Activated T-cell treated with anti-CD3 and anti-CD28 coated beads for 48 hours (primary cell): ENCODE measurements at regions not wholly inside any gene's neighbourhood (a gene's known extent, or its start where the extent isn't known, plus 50 kb on each side); places are given as distances from the start of the nearest gene placed in this dataset.
"Not testable (repeated sequence)": the region's sequence is repeated elsewhere in the genome, so short reads cannot be mapped to it uniquely, and the experiment has no call there.

Experiments used
- DNase-seq: peaks from one replicate; pipeline ENCODE4 v3.0.0-alpha.2; 2020; ENCODE audit warnings: low read depth

DNA sequence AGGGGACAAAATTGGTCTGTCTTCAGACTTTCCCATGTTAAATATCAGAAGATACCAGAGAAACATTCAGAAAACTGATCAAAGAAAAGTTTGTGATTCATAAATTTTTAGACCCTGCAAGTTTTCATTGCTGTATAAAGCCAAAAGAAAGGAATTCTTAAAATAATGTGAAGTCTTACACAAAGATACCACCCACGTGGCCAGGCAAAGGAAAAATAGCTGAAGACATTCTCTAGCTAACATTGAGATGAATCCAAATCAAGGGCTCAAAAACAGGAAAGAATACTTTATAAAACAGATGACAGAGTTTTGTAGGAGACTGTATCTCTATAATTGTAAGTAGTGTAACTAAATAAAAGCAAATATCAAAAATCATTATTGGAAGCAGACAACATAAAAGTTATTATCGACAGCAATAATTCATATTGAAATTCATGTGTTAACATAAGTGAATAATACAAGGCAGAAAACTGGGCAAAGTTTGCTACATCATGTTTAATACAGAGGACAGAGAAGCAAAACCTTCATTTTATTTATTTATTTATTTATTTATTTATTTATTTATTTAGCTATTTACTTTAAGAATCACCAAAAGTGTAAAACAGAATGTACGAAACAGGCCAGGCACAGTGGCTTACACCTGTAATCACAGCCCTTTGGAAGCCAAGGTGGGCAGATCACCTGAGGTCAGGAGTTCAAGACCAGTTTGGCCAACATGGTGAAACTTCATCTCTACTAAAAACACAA is 204.6 kb upstream of the SLIT2 start:
- no peak for DNase-seq

DNA sequence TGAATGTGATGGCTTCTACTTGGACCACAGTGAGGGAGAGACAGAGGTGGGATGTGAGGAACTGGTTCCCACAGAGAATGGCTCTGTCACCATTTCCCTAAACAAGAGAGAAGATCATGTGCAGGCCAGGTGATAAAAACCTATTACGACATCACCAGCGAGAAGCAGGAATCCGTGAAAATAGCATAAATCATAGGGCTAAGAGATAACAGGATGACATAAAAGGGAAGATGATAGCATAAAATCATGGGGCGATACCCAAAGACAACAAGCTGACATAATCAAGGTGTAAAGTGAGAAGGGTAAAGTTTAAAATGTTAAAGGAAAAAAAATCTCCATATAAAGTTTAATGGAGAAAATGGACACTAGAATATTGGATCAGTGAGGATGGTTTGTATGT is 205.5 kb upstream of the SLIT2 start:
- no peak for DNase-seq

DNA sequence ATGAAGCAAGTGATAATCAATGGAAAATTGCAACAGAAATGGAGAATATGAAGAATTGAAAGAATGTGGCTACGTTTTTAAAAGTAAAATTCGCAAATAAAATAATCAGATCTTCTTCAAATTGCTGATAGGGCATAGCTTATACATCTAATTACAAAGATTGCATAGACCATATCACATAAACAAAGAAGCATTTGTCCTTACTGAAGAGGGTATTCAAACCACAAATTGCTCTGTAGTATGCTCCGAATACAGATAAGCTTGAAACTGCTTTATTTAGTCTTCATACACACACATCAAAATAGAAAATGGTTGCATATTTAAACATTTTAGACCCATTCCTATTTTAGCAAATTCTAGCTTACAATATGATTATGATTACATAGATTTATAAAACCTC is 206.7 kb upstream of the SLIT2 start:
- DNase-seq = no peak

DNA sequence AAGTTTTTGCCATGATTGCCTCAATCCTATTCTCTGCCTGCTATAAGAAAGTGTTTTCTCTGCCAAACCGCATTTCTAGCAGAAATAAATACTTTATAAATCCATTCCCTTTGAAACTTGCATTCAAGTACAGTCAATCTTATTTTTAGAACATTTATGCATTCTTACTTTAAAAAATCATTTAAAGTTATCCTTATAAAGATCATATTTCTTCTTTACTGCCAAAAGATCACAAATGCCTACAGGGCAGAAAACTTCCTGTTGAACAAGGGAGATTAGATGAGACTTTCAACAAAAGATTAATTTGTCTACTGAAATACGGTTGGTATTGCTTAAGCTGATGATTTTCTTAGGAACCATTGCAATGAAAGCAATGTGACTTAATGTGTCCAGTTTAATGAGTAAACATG is 207.2 kb upstream of the SLIT2 start:
- DNase-seq = no peak

DNA sequence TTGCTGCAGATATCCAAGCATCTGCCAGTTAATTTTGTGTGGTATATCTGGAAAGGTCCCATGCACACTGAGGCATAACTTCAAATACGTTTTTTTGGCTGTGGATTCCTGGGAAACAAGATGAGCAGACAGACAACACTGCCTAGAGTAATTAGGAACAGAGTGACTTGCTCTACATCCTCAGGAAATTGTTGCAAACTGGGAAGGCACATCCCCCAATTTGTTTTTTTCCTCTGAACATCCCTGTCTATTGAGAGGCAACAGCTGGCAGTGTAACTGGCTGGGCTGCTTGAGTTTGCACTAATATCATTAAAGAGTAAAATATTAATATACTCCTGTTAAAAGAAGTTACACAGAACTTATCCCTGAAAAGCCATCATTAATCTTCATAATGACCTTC is 207.7 kb upstream of the SLIT2 start:
- no peak for DNase-seq

DNA sequence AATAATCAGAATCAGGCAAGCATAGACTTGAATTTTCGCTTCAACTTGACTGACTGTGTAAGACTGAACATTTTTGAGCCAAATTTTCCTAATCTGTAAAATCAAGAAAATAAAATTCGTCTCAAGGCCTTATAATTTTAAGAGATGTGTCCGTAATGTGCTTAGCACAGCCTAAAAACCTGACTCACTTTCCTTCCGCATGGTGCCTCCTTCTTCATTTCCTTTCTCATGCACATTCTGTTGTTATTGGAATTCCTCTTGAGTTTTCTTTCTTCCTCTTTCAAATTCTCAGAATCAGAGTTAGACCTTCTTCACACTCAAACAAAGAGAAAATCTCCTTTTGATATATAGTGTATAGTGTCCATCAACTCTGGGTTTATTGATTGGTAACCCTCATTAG is 208.9 kb upstream of the SLIT2 start:
- DNase-seq = no peak

DNA sequence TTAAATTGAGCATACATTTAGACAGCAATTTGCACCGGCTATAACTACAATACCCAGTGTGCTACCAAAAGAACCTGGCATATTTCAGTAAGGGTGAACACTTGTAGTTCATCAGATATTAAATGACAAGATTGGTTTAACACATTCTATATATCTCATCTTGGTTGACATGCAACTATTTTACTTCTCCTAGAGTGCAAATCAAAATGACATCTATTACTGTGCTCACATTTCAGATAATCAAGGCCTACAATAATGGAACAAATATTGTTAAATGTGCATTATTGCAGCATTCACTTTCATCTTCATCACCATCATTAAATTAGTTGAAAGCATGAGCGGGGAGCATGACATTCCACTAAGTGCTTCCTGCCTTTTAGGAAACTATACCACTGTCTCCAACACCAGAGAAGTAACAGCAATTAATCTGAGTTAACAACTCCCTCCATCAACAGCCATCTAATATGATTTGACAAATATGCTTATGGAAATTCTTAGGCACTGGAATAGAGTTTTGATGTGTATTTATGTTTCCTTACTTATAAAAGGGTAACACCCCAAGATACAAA is 209.8 kb upstream of the SLIT2 start:
- DNase-seq = no peak

DNA sequence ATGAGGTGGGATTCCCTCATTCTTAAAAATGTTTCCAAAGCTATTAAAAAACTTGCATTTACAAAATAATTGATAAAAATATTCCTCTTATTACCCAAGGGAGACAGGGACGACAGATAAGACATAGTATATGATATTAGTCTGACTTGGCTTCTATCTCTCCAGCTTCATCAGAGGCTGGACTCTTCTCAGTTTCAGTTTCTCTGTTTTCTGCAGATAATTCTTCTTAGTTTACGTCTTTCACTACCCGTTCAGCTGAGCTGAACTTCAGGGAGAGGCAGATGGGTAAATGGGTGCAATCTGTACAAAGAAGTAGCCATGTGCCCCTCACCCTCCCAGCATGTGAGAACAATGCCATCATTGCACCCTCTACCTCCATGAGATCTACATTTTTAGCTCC is 214.0 kb upstream of the SLIT2 start:
- DNase-seq = no peak

DNA sequence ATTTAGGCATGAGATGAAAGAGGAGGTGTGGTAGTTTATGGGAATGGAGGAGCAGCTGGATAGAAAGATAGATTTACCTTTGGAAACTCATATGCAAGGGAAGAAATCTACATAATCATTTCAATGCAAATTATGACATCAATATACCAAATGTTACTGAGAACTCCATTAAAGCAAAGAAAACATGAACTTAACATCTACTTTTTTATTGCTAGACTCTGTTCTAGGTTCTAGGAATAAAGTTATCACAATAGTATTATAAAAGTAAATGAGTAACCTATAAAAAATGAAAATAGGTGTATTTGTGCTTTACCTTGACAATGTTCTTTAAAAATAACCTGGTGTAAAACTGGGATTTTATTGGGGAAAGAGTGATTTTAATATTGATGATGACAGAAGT is 221.6 kb upstream of the SLIT2 start:
- no peak for DNase-seq

DNA sequence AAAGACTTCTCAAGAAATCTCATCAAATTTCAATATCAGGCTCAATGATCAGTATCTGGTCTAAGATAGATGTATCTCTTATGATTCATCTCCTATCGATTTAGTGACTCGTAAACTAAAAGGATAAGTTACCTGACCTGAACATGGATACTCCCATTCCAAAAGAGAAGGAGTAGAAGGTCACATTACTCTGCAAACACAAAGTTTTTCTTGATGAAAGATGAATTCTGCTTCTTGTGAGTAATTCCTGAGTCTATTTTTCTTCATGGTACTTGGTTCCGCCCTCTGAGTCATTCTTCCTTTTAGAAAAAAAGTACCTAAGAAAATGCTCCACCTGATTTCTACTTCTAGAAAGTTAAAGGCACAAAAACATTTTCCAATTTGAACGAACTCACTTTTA is 223.1 kb upstream of the SLIT2 start:
- no peak for DNase-seq

DNA sequence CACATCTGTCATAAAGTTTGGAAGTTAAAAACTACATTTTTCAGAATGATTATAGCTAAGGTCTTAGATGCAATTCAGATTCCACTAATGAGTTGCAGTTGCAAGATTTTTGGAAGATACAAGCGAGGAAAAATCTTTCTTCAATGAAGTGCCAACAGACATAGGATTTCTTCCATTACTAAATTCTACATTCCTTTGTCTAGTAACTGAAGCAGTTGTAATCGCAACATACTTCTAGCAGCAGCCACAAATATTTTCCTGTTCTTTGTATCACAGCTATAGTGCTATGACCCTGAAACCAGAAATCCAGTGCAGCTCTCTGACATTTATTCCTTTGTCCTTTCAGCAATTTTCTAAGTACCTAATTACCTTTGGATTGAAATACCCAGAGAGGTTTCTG is 225.2 kb upstream of the SLIT2 start:
- no peak for DNase-seq

DNA sequence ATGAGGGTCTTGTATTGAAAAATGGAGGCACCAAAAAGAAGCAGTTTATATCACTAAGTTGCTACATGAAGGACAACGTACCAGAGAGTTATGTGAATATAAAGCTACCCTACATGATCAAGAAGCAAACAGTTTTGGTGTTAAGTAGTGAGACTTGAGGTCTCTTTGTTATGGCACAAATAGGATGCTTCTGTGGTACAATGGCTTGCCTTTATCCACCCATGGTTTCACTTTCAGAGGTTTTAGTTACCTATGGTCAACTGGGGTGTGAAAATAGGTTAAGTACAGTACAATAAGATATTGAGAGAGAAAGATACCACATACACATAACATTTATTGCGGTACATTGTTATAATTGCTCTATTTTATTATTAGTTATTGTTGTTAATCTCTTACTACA is 229.2 kb upstream of the SLIT2 start:
- no peak for DNase-seq

DNA sequence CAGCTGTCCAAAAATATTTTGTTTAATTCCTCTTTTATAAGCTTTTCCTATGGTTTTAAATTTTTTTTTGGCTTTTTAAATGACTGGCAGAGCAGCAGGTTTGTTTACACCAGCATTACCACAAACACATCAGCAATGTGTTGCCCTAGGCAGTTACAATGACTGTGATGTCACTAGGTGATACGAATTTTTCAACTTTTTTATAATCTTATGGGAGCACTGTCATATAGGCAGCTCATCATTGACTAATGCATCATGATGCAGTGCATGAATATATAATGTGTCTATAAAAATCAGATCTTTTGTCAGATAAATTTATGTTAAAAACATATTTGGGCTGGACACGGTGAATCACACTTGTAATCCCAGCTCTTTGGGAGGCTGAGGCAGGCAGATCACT is 231.6 kb upstream of the SLIT2 start:
- DNase-seq = no peak

DNA sequence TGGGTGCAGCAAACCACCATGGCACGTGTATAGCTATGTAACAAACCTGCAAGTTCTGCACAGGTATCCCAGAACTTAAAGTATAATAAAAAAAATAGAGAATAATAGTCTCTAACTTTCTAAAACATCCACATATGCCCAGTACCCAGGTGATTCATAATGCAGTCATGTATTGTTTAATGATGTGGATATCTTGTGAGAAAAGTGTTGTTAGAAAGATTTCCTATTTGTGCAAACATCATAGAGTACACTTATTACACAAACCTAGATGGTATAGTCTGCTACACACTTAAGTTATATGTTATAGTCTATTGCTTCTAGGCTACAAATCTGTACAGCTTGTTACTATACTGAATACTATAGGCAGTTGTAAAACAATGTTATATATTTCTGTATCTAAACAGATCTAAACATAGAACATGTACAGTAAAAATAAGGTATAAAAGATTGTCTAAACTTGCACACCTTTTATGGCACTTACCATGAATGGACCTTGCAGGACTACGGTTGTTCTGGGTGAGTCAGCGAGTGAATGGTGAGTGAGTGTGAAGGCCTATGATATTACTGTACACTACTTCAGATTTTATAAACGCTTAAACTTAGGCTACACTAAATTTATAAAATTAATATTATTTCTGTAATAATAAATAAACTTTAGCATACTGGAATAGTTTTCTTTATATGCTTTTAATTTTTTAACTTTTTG is 232.2 kb upstream of the SLIT2 start:
- no peak for DNase-seq

DNA sequence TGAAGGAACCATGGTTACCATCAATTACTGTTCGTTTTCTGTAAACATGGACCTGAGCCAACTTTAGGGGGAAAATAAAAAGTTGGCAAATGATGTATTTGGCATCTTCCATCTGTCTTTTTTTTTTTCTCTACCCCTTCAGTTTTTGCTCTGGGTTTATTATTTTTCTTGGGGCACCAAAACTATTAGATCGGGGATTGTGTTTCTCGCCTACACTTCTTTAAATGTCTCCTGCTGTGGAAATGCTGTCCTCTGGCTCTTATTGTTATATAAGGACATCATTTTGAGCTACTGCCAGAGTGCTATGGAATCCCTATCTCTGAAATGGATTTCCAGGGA is 234.0 kb upstream of the SLIT2 start:
- DNase-seq = no peak

DNA sequence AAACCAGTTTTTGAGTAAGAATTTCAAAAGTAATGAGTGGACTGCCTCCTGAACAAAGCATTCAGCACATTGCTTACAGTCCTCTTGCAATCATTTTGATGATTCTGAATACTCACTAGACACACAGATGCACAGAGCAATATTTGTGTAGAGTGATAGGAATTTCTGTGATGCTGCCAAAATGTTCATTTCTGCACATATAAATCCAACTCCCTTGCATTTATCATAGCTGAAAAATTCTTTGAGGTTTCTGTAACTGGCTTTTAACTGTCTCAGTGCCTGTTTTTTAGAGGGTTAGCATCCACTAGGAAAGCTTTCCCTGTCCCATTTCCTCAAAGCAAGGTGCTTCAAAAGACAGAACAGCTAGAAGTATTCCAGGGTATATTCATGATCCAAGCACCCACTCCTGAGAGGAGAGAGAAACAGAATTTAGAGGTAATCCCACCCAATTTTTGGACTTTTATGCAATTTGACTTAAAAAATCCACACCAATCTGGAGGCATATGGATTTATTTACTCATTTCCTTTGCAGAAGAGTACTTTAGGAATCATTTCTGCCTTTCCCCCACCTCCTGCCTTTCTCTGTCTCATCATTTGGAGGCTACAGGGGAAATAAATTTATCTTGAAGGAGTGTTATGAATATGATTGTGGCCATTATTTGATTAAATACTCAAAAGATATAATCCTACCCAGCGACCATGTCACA is 234.5 kb upstream of the SLIT2 start:
- DNase-seq = no peak

DNA sequence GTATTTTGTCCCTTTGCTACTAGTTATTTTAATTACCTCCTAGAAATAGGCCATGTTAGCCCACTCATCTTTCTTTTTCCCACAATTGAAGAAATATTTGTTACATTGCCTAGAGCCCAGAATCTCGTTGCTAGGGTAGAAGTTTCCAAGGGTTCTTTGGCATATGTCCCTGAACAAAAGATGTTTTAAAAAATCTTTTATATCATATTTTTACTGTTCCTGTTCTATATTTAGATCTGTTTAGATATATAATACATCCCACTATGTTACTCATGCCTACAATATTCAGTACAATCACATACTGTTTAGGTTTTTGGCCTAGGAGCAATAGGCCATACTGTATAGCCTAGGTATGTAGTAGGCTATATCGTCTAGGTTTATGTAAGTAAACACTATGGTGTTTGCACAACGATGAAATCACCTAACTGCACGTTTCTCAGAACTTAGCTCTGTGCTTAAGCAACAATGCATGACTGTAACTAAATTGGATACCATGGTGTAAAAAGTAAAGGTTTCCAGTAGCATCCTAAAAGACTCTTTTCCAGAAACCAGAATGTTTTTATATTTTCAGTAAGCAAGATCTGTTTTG is 236.0 kb upstream of the SLIT2 start:
- no peak for DNase-seq

DNA sequence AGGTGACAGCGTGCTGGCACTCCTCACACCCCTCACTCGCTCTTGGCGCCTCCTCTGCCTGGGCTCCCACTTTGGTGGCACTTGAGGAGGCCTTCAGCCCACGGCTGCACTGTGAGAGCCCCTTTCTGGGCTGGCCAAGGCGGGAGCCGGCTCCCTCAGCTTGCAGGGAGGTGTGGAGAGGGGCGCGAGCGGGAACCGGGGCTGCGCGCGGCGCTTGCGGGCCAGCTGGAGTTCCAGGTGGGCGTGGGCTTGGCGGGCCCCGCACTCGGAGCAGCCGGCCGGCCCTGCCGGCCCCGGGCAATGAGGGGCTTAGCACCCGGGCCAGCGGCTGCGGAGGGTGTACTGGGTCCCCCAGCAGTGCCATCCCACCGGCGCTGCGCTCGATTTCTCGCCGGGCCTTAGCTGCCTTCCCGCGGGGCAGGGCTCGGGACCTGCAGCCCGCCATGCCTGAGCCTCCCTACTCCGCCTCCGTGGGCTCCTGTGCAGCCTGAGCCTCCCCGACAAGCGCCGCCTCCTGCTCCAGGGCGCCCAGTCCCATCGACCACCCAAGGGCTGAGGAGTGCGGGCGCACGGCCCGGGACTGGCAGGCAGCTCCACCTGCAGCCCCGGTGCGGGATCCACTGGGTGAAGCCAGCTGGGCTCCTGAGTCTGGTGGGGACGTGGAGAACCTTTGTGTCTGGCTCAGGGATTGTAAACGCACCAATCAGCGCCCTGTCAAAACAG is 247.7 kb upstream of the SLIT2 start:
- DNase-seq = not testable (repeated sequence)

DNA sequence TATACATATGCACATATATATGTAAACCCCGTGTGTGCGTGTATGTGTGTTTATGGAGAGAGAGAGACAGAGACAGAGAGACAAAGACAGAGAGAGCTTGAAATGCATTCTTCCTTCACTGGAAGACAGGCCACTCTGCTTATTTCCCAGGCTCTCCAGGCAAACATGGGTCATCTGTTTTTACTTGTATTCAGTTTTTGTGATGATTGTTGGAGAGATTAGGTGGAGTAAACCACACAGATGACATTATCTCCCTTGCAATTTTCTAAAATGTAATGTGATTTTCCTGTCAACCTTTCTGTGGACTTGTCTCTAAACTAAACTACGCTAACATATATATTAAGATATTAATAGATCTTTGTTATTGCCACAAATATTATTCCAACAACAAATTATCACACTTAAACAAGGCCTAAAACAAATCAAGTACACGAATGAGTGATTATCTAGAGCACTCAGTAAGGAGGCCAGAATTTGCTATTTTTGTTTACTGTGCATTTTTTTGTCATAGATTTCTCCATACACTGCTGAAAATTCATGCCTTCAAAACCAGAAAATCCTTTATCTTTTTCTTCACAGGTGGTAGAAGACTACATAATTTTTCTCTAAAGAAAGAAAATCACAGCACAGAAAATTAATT is 251.8 kb upstream of the SLIT2 start:
- no peak for DNase-seq

DNA sequence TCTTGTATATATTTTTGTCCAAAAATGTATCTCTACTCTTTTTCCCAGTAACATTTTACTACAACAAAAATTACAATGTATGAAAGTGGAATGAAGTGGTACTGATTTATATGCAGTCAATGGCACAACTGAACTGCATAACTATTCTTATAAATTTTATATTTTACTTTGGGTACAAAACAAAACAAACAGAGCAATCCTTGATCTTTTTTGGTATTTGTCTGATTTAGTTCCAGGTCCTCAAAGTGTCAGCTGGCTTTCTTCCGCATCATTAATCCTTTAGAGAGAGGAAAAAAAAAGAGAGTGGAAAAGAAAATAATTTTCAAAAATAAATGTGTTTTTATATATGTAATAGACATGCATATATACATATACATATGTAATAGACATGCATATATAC is 252.4 kb upstream of the SLIT2 start:
- DNase-seq = no peak

DNA sequence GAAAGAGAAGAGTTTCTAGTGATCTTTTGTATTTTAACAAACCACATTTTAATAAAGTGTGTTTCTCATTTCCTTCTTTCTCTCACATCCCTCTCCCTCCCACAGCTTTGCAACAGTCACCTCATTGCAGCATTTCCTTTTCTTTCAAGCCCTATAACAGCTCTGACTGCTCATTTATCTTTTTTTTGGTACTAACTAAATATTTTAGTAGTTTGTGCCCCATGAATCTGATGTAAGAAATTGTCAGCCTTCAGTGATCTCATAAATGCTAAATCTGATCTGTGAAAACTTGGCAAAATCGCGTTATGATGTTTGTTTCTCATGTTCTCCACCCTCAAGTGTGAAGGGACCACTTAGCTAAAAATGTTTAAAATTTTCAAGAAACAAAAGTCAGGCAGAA is 258.5 kb upstream of the SLIT2 start:
- DNase-seq = no peak
